GM18511 (cell line): ENCODE measurements at regions not wholly inside any gene's neighbourhood (a gene's known extent, or its start where the extent isn't known, plus 50 kb on each side); places are given as distances from the start of the nearest gene placed in this dataset.
"Not testable (repeated sequence)": the region's sequence is repeated elsewhere in the genome, so short reads cannot be mapped to it uniquely, and the experiment has no call there.

Experiments used
- ATAC-seq: cut with Tn5 transposase; IDR thresholded peaks from one replicate; pipeline ENCODE4 v1.9.1; 2021; ENCODE audit warnings: mild to moderate bottlenecking, moderate library complexity; ENCODE audit not compliant: unreplicated experiment

DNA sequence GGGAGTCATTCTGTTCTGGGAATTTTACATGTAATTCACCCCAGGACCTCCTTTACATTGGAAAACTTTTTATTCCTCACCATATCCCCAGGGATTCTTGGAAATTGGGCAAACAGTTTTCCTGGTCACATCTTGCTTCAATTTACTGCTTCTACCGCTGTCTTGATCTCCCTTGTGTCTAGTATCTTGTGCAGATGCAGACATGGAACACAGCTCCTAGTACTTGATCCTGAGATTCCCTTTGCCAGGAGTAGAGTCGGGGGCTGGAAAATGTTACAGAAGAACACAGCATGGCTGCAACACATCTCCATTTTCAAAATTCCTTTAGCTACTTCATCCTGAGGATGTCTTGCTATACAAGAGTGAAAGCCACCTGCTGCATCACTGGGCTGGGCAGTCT, 472.8 kb downstream of the PLCL1 start:
- ATAC-seq = no peak

DNA sequence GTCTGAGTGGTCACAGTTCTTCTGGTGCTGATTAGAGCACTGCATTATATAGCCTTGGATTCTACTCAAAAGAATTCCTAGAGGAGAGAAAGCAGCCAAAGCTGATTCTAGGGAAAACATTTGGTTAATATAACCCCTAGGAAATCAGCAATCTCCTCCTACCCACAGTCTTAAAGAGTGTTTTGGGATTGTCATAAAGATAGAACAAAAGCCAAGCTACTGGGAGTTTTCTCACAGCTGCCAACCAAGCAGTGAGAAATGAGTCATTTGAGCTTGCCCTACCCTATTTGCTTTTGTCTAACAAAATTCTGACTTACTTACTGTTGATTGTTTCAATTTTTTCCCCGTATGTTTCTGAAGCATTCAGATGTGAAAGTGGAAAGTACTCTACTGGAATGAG, 469.3 kb downstream of the PLCL1 start:
- no peak for ATAC-seq

DNA sequence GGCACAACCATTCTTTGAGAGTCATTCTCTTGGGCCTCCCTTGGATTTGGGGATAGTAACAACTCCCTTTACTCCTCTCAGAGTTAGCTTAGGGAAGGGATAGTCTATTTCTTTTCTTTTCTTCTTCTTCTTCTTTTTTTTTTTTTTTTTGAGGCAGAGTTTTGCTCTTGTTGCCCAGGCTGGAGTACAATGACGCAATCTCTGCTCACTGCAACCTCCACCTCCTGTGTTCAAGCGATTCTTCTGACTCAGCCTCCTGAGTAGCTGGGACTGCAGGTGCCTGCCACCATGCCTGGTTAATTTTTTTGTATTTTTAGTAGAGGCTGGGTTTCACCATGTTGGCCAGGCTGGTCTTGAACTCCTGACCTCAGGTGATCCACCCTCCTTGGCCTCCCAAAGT, 465.8 kb downstream of the PLCL1 start:
- not testable (repeated sequence) for ATAC-seq

DNA sequence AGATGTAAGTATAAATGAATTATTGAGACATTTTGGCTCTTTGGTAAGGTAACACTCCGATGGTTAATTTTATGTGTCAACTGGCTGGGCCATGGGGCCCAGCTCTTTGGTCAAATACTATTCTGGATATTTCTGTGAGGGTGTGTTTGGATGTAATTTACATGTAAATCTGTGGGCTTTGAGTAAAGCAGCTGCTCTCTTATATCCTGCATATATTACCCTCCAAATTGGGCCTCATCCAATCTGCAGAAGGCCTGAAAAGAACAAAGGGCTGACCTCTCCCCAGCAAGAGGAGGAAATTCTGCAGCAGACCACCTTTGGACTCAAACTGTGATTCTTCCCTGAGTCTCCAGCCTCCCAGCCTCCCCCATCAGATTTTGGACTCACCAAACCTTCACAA, 464.1 kb downstream of the PLCL1 start:
- ATAC-seq = no peak

DNA sequence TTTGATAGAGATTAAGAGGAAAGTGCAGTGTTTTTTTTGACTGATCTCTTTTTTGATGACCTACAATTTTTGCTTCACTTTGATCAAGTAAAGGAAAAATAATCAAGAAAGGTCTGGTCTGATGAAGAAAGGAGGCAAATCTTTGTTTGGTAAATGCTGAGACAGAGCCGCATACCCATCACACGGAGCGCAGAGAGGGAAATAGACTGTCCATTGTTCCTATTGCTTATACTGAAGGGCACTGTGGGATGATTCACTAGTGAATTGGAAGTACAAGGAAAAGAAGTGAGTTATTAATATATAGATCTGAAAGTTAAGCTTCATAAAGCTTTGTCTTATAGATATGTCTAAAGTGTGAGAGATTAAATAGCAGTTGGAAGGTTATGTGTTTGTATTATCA, 455.1 kb downstream of the PLCL1 start:
- no peak for ATAC-seq

DNA sequence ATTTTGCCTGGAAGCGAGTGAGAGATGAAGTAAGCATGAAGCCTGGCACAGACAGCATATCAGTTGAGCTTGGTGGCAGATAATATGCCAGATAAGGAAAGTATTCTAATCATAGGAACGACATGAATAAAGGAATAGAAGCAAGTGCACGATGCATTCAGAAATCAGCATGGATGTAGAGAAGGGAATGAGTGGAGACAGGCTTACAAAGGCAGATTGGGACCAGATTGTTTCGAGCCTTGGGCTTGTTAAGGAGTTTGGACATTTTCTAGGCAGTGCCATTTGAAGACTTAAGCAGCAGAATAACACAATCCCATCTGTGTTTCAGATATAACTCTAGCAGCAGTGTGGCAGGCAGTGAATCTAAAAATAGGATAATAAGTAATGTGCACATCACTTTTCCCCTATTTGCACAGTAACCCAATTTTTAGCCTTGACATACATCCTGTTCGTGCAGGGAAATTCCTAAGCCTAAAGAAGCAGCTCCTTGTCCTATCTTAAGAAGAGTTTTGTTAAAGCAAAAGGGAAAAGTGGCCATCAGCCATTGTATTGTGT, 450.2 kb downstream of the PLCL1 start:
- no peak for ATAC-seq

DNA sequence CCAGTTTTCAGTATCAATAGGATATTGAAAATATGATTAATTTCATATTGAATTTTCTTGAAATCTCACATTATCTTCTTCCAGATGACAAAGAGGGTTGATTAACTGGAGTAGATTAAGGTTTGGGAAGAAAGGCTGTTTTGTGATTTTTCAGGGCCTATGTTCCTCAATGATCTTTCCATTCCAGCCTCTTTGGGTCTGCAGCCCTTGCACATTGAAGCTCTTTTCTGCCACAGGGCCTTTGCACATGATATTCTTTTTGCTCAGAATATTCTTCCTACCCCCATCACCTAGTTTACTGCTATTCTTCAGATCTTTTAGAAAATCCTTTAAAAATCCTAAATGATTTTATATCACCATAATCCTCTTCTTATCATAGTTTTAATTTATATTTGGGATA, 449.6 kb downstream of the PLCL1 start:
- ATAC-seq = no peak

DNA sequence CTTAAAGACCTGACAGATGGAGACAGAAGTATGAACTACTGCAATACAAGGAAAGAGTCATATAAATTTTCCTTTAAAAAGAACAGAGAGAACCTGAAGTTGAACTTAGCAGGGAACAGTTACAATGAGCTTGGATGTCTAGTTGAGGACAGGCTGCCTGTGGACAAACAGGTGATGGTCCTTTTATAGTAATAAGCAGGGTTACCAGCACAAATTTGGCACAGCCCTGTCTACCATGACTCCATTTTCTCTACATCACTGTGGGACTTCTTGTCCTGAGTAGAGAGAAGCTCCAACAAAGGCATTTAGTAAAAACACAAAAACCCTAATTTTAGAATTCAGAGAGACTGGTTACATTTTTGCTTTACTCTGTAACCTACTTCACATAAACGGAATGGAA, 448.1 kb downstream of the PLCL1 start:
- ATAC-seq = no peak

DNA sequence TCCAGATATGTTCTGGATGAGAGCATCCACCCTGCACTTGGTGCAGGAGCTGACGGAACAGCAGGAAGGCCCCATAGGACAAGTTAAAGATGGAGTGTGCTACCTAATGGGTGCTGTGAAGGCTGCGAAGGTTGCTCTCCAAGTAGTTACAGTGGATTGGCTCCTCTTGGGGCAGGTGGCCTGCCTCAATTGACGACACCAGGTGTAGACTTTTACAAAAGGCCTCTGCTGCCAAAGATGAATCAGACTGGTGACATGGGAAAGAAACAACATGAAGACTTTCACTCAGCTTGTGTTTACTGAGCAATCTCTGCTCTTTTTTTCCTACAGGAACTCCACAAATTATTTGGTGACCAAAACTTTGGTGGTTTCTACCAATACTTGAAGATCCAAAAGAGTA, 437.7 kb downstream of the PLCL1 start:
- ATAC-seq = no peak

DNA sequence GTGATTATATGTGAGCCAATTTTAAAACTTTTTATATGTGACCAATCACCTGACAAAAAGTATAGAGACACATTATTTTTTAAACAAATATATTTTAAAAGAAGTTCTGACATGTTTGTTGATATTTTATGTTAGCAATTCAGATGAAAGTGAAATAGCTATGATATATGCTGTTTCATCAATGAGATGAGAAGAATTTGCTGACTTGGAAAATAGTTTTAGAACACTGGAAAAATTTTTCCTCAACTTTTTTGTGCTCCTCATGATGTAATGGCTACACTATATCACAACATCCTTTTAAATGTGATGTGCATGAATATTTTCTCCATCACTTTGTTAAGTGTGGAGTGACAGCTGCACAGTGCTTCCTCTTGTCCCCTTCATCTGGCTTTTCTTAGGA, 434.0 kb downstream of the PLCL1 start:
- ATAC-seq = no peak

DNA sequence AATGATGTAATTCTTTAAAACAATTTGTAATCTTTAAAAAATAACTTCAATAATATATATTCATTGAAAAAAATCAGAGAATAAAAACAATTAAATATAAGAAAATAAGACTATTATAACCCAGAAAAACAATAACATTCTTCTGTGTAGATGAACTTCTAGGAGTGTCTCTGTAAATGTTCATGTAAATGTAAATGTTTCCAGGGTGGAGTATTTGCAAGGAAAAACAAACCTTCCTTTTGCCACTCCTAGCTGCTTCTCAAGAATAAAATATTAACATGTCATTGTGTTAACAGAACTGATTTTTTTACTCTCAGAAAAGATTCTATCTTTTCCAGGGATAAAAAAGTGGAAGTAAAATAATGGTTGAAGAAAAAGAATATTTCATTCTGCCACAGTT, 431.9 kb downstream of the PLCL1 start:
- no peak for ATAC-seq

DNA sequence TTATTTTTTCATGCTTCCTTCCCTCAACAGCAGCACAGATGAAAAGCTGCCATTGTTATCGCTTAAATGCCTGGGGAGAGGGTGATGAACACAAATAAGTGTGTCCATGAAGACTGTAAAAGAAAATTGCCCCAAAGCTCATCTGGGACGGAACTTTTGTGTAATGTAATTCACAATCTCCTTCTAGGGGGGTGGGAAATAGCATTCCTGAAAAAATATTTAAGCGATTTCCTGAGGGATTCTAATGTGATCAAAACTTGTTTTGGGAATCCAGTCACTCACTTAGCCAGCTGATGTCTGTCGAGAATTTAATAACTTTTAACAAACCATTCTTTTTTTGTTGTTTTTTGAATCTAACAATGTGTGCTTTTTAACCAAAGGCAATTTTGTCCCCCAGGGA, 427.9 kb downstream of the PLCL1 start:
- ATAC-seq = no peak

DNA sequence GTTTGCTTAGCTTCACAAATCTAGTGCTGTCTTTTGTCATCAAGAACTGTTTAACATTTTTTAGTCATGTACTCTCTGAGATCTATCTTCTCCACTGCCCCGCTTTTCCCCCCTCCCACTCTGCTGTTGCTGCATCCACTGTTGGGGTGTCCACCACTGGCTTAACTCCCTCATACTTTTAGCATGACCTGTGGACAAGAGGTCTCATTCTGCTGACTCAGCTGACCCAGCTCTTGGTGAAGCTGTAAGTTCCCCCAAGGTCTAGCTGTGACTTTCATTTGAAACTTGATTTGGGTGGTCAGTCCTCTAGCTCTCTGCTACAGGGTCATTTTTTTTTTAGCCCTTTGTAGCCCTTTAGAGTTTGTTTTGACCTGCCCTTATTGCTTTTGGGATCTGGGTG, 427.2 kb downstream of the PLCL1 start:
- ATAC-seq = no peak

DNA sequence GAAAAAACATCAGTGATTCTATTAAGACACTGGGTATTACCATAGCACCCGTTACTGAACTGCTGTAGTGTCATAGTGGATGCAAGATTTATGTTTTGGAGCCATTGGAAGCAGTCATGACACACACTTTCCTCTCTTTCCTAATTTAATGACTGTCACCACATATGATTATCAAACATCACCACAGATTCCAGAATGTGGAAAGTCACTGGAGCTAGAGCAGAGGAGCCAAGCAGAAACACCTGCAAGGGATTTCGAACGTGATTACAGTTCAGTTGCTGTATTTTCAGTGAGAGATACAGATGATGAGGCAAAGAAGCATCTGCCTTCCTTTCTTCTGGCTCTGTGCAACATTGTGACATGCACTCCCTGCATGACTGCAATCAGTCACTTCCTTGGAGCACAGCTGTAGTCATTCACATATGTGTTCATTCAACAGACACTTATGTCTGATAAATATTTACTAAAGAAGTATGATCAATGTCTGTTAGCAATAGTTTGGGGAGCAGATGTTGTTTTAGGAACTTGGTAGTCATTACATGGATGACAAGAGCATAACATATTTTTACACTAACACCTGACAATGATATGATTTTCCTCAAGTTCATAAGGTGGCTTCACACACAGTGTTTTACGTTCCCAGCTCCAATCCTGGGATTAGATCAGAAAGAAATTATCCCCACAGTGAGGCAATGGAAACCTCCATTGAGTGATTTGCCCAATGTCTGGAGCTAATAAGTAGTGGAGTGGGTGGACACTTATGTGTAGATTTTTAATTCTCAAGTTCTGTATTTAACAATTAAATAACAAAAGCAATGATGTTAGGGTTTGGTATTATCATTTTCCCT, 416.6 kb downstream of the PLCL1 start:
- no peak for ATAC-seq

DNA sequence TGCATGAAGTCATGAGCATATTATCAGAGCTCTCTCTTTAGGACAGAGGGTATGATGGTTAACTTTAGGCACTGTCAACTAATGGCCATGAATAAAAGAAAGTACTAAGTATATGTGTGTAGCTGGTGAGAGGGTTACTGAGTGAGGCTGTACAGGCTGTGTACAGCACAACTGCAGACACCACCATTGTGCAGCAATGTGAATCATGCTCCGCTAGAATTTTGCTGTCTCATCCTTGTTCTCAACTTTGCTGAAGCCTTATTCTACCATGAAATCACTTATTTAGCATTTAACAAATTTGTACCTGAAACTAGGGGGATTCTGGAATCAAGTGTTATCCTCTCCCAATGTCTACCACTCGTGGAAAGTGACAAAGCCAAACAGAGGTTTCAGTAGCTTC, 414.9 kb downstream of the PLCL1 start:
- ATAC-seq = no peak

DNA sequence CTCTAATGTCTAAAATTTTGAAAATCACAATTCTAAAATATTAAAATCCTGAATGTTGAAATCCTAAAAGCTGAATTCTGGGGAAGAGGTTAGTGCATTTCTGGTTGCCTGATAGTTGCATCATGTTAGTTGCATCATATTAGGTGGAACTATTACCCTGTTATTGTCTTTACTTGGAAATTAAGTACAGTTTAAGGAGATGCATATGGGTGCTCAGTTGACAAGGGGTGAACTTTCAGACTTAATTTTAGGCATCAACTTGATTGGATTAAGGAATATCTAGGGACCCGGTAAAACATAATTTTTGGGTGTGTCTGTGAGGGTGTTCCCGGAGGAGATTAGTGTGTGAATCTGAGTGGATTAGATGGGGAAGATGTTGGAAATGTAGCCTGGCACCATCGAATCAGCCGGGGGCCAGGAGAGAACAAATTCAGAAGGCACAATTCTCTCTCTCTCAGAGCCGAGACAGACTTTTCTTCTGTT, 409.8 kb downstream of the PLCL1 start:
- no peak for ATAC-seq

DNA sequence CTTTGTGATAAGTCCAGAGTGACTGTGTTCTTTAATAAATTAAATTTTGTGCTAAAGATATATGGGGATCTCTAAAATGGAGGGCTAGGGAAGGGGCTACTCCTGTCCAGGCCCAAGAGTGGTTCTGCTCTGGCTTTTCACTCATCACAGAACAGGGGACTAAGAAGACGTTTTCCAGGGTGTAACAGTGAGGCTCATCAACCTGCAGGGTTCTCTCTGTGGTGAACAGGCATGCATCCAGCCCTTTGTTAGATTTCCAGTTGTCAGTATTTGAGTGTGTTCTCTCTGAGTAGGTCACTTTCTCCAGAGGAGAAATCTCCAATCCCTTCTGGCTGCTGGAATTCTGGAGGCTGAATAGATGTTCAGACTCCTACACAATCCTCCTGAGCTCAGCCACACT, 408.9 kb downstream of the PLCL1 start:
- no peak for ATAC-seq

DNA sequence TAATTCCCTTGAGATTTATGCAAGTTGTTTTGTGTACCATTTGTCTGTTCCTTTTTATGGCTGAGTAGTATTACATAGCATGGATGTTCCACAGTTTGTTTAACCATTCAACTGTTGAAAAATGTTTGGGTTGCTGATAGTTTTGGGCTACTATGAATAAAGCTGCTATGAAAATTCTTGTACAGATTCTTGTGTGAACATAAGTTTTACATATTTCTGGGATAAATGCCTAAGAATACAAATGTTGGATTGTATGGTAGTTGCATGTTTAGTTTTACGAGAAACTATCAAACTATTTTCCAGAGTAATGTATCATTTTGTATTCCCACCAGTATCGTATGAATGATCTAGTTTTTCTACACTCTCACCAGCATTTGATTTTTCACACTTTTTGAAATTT, 407.3 kb downstream of the PLCL1 start:
- no peak for ATAC-seq

DNA sequence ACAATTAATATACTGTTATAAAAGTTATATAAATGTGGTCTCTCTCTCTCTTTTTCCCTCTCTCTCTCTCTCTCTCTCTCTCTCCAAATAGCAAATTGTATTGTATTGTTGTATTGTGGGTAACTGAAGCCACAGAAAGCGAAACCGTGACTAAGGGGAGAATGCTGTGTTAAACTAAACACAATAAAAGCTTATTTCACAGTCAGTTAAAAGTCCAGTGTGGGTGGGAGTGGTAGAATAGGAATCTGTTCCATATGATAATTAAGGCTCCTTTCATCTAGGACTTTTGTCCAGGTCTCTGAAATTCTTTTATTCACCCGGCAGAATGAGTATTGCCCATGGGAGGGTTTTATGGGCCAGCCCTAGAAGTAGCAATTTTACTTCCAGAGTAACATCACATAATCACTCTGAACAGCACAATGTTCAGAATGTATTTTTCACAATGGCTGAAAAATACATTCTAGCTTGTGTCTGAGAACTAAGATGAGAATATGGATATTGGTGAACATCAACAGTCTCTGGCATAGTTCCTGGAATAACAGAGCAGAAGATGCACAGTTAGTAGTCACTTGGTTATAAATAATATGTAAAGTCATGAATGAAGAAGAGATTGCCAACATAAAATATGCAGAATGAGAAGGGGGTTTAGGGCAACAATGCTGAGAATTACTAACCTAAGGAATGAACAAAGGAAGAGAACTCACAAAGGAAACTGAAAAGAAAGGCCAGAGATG, 399.1 kb downstream of the PLCL1 start:
- ATAC-seq = no peak
